NCI-H345 (cell line): ENCODE measurements at regions not wholly inside any gene's neighbourhood (a gene's known extent, or its start where the extent isn't known, plus 50 kb on each side); places are given as distances from the start of the nearest gene placed in this dataset.

Experiments
- DNase-seq: peaks from one replicate; lab custom pipeline; 2025; lab: John Stamatoyannopoulos, UW

GRCh38 chr18:72470391-72470790, 73.8 kb downstream of the CBLN2 start:
- no peak for DNase-seq

GRCh38 chr18:72468021-72468710, 76.0 kb downstream of the CBLN2 start:
- no peak for DNase-seq

DNA sequence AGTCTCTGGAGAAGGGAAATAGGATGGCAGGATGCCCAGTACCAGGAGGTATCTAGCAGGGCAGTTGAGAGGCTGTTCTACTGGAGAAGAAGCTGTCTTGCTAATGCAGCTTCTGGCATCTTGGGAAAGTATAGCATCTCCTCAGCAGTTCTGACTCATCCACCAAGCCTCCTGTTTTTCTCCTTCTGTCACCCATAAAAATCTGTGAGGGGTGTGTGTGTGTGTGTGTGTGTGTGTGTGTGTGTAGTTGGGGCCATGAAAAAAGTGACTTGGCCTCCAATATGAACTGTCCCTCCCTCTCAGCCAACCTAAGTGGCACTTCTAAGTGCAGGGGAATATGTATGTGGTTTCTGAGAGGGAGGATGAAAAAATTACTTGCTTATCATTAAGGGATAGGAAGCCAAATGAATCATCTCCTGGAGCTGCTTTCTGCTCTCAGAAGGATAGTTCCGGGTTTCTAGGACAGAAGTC, 83.9 kb downstream of the CBLN2 start:
- DNase-seq, result no peak

GRCh38 chr18:72458271-72458670, 85.9 kb downstream of the CBLN2 start:
- DNase-seq, result no peak

GRCh38 chr18:72456802-72457201, 87.3 kb downstream of the CBLN2 start:
- DNase-seq, result no peak

DNA sequence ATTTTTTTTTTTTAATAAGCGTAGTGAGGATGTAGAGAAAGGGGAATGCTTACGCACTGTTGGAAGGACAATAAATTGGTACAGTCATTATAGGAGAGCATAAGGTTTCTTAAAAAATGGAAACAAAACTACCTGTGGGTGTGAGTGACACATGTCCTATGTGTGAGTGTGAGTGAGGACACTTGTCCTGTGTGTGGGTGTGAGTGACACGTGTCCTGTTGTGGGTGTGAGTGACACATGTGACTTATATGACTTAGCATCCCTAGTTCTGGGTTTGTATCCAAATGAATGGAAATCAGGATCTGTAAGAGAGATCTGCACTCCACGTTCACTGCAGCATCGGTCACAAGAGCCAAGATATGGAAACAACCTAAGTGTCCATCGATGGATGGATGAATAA, 91.8 kb downstream of the CBLN2 start:
- no peak for DNase-seq

- DNase-seq, result no peak
These were observed 99.4 kb downstream of the CBLN2 start for GRCh38 chr18:72444798-72445155.

GRCh38 chr18:72444111-72444797, 99.9 kb downstream of the CBLN2 start:
- no peak for DNase-seq

DNA sequence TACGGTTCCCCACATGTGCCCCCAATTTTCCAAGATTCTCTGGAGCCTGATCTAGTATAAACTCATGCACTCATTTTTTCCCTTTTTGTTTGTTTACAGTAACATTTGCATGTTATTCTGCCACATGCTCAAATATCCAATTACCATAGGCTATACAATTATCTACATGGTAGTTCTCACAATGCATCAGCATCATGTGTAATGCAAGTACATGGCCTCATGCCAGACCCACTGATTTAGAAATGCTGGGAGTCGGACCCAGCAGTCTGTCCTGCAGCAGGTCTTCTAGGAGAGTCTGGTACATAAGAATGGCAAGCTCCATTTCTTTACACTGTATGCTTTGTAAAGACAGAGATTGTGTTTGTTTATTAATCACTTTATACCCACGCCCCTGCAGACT, 107.7 kb downstream of the CBLN2 start:
- DNase-seq, result peak; percentile 74

GRCh38 chr18:72433756-72434155, 110.4 kb downstream of the CBLN2 start:
- no peak for DNase-seq

DNA sequence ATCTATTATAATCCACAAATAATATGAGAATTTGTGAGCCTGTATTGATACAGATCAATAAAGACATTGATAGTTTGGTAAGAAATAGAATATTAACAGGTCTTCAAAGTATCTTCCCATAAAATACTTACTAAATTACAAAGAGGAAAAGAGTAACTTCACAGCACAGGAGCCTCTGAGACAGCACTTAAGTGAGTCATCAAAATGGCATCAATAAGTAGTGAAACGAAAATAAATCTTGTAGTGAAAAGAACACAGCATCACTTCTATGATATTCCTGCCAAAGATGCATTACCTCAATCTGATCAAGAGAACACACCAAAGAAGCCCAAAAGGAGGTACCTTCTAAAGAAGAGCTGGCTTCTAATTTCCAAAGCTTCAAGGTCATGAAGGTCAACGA, 116.4 kb downstream of the CBLN2 start:
- no peak for DNase-seq

DNA sequence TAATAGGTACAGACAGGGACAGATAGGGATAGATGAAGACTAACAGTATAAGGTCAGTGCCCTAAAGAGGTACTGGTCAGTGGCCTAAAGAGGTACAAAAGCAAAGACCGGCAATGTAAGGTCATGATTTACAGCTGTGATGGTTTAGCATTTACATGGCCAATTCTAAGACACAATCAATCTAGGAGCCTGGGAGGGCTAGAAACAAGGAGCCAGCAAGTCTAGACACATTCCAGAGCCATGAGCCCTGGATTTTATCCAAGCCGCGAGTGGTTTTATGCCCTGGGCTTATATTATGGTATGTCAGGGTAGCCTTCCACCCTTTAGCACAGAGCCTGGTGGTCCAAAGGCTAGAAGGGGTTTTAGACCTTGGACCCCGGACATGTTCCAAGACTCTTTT, 124.2 kb downstream of the CBLN2 start:
- no peak for DNase-seq

GRCh38 chr18:72412927-72413326, 131.2 kb downstream of the CBLN2 start:
- no peak for DNase-seq

DNA sequence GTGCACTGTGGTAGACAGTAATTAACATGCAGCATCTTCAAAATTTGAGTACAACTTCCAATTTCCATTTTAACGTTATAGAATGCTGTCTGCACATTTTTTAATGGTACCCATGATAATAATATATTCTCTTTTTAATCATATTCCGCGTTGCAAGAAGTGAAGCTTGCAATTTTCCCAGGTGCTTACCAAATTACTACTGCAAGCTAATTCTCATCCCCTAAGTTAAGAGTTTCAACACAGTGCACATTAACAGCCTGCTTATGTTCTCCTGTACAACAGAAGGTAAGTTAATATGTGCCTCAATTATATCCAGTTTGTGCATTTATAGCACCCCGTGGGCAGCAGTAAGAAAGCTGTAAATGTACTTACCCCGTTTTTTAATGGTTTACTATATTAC, 132.9 kb downstream of the CBLN2 start:
- DNase-seq, result no peak

GRCh38 chr18:72410399-72410798, 133.7 kb downstream of the CBLN2 start:
- no peak for DNase-seq

DNA sequence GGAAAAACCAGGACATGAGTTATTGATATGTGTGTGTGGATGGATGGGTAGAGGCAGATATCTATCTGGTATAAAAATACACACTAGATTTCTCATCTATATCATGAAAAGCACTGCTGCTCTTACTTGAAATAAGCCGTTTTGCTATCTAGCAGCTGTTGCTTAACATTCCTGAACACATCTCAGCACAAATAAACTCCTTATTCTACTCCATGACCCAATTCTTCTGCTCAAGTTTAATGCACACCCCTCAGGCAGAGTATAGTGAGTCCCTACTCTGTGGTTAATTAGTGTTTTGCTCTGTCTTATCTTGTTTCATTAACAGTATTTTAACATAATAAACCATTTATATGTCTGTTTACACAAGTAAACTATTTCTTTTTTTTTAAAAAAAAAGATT, 134.2 kb downstream of the CBLN2 start:
- no peak for DNase-seq

DNA sequence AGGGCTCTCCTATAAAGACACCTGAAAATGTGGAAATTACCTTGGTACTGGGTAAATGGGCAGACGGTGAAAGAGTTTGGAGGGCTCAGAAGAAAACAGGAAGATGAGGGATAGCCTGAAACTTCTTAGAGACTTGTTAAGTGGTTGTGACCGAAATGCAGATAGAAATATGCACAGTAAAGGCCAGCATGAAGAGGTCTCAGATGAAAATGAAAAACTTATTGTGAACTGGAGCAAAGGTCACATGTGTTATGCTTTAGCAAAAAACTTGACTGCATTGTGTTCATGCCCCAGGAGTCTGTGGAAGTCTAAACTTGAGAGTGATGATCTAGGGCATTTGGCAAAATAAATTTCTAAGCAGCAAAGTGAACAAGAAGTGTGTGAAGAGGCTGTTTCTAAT, 137.1 kb downstream of the CBLN2 start:
- no peak for DNase-seq

DNA sequence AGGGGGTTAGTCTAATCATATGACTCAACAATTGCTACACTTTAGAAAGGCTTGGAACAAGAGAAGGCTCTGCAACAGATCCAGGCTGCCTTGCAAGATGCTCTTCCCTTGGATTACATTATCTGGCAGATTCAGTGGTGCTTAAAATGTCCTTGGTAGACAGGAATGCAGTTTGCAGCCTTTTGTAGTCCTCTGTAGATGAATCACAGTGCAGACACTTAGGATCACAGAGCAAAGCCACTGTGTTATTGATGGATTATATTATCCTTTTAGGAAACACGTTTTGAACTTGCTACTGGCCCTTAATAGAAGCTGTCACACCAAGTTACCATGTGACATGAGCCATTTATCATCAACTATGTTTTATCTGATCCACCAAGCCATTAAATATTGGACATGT, 152.2 kb downstream of the CBLN2 start:
- no peak for DNase-seq

GRCh38 chr18:72391427-72391826, 152.7 kb downstream of the CBLN2 start:
- no peak for DNase-seq

- DNase-seq, result no peak
These were observed 166.1 kb downstream of the CBLN2 start for GRCh38 chr18:72378016-72378415.

DNA sequence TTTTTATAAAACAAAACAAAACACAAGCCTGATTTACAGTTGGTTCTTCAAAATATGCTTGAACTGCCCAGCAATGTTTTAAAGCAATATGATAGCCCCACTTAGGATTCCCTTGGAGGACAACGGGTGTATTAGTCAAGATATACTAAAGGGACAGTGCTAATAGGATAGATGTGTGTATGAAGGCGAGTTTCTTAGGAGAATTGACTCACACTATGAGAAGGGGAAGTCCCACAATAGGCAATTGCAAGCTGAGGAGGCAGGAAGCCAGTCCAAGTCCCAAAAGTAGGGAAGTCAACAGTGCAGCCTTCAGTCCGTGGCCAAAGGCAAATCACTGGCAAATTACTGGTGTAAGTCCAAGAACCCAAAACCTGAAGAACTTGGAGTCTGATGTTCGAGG, 167.9 kb downstream of the CBLN2 start:
- no peak for DNase-seq

- no peak for DNase-seq
These were observed 168.5 kb downstream of the CBLN2 start for GRCh38 chr18:72375618-72376017.

- no peak for DNase-seq
These were observed 172.1 kb downstream of the CBLN2 start for GRCh38 chr18:72372076-72372475.

GRCh38 chr18:72368308-72368707, 175.8 kb downstream of the CBLN2 start:
- no peak for DNase-seq
